ENCODE measurements at regions not wholly inside any gene's neighbourhood (a gene's known extent, or its start where the extent isn't known, plus 50 kb on each side); places are given as distances from the start of the nearest gene placed in this dataset.

GRCh38 chr2:3913166-3913565 is 209.8 kb downstream of the DCDC2C start:
- TF ChIP-seq, protein P1, sequence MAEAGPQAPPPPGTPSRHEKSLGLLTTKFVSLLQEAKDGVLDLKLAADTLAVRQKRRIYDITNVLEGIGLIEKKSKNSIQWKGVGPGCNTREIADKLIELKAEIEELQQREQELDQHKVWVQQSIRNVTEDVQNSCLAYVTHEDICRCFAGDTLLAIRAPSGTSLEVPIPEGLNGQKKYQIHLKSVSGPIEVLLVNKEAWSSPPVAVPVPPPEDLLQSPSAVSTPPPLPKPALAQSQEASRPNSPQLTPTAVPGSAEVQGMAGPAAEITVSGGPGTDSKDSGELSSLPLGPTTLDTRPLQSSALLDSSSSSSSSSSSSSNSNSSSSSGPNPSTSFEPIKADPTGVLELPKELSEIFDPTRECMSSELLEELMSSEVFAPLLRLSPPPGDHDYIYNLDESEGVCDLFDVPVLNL (IDR thresholded peaks at IDR 0.05; ENCODE audit: low read depth, low read length): no peak
- TF ChIP-seq BRCA1 (IDR thresholded peaks at IDR 0.05; ENCODE audit: low read depth, low read length) (no peak), EP300 (IDR thresholded peaks at IDR 0.05; ENCODE audit: borderline replicate concordance in 1 of 2, control insufficient read depth in 1 of 2, low read depth in 2 of 2, low read length in 2 of 2) (no peak), EGR1 (IDR thresholded peaks at IDR 0.05; ENCODE audit: borderline replicate concordance in 1 of 2, low read depth in 2 of 2, low read length in 2 of 2) (no peak), RAD21 (IDR thresholded peaks at IDR 0.05; ENCODE audit: insufficient read depth, low read depth, low read length) (no peak), HDAC6 (IDR thresholded peaks at IDR 0.05; ENCODE audit: unreplicated experiment) (no peak), SREBF1 (IDR thresholded peaks at IDR 0.05; ENCODE audit: low read length) (no peak), EZH2 (IDR thresholded peaks at IDR 0.05; ENCODE audit: borderline replicate concordance, control insufficient read depth, low read depth, low read length) (no peak), CBFB (IDR thresholded peaks at IDR 0.05; ENCODE audit: low read depth) (no peak), YY1 (IDR thresholded peaks at IDR 0.05; ENCODE audit: low read depth, low read length) (no peak), JUNB (IDR thresholded peaks at IDR 0.05) (no peak), CEBPB (IDR thresholded peaks at IDR 0.05; ENCODE audit: borderline replicate concordance in 1 of 2, low read depth in 2 of 2, low read length in 2 of 2) (no peak), POLR2AphosphoS5 (IDR thresholded peaks at IDR 0.05; ENCODE audit: low read length) (no peak), ZBTB40 (IDR thresholded peaks at IDR 0.05; ENCODE audit: borderline replicate concordance) (no peak)

Data from GM12878 (cell line).